Naive thymus-derived CD8-positive, alpha-beta T cell (primary cell): ENCODE measurements at regions not wholly inside any gene's neighbourhood (a gene's known extent, or its start where the extent isn't known, plus 50 kb on each side); places are given as distances from the start of the nearest gene placed in this dataset.

Source experiments
- ATAC-seq, 2 donors: fragments of 150-1000 bp; cut with Tn5 transposase in 1 of 2; sonication (Bioruptor Pico), chemical (Tn5 transposase) in 1 of 2; 1 replicate in 1 of 2; 2 replicates in 1 of 2; pipeline ENCODE4 v1.10.0; 2021; ENCODE audit warnings: mild to moderate bottlenecking in 2 of 2, moderate library complexity in 2 of 2
- POLR2A ChIA-PET: fragments of 350-600 bp; sonication (Branson Sonifier 250); formaldehyde crosslinking; loops from one replicate; lab custom pipeline; 2021; ENCODE audit warnings: antibody characterized with exemption; lab: Charles Lee
- DNase-seq, 10 donors: peaks; one replicate each; pipeline versions ENCODE4 v3.0.0 to v3.0.0-alpha.2; 2020 to 2022
- H3K27ac Mint-ChIP-seq, 10 donors: one replicate each; pipeline ENCODE4 v1.8.0; 2020 to 2022; ENCODE audit warnings: mild to moderate bottlenecking in 10 of 10, mixed read lengths in 10 of 10, moderate library complexity in 4 of 10, inconsistent platforms in 1 of 10
- H3K27me3 Mint-ChIP-seq, 5 donors: one replicate each; pipeline ENCODE4 v1.8.0; 2021 to 2022; ENCODE audit warnings: mixed read lengths in 5 of 5
- H3K36me3 Mint-ChIP-seq, 3 donors: one replicate each; pipeline ENCODE4 v1.8.0; 2020 to 2022; ENCODE audit warnings: mixed read lengths in 3 of 3, mild to moderate bottlenecking in 2 of 3, inconsistent platforms in 1 of 3
- H3K4me1 Mint-ChIP-seq, 4 donors: one replicate each; pipeline ENCODE4 v1.8.0; 2021 to 2022; ENCODE audit warnings: mixed read lengths in 4 of 4
- H3K4me3 Mint-ChIP-seq, 10 donors: one replicate each; pipeline ENCODE4 v1.8.0; 2020 to 2022; ENCODE audit warnings: mild to moderate bottlenecking in 10 of 10, mixed read lengths in 10 of 10, moderate library complexity in 6 of 10, inconsistent platforms in 1 of 10
- H3K9me3 Mint-ChIP-seq, 9 donors: one replicate each; pipeline ENCODE4 v1.8.0; 2020 to 2022; ENCODE audit warnings: mixed read lengths in 9 of 9, mild to moderate bottlenecking in 3 of 9, inconsistent platforms in 1 of 9, moderate library complexity in 1 of 9

DNA sequence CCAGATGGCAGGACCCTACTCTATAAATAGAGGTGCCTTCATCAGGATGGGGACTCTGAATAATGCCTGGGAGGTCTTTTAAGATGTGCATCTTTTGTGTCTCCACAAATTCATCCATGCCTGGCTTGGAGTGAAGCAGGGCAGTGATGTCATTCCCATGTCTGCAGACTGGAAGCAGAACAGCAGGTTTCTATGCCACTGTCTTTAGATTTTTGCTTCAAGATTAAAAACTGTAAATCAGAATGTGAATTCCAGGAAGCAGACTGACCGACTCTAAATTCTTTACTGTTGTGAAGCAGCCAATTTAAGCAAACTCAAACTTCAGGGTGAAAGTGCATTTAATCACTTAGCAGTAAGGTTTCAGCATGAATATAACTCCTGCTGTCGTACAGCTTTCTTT is 159.3 kb downstream of the SCG2 start:
- H3K27ac Mint-ChIP-seq: no peak overlapping the region
- H3K4me3 Mint-ChIP-seq: no peak overlapping the region
- ATAC-seq: no peak
- peaks cover 0 to 20% (median 4%) of the 10 kb centered on the region in 9 donors for H3K9me3 Mint-ChIP-seq
- H3K27me3 Mint-ChIP-seq: no peaks in the 10 kb centered on the region
- H3K4me1 Mint-ChIP-seq: no peaks in the 10 kb centered on the region
- no peak for DNase-seq
- H3K36me3 Mint-ChIP-seq: peaks cover 0 to 4% (median 0%) of the 10 kb centered on the region in 3 donors
- POLR2A ChIA-PET: no interaction called here

DNA sequence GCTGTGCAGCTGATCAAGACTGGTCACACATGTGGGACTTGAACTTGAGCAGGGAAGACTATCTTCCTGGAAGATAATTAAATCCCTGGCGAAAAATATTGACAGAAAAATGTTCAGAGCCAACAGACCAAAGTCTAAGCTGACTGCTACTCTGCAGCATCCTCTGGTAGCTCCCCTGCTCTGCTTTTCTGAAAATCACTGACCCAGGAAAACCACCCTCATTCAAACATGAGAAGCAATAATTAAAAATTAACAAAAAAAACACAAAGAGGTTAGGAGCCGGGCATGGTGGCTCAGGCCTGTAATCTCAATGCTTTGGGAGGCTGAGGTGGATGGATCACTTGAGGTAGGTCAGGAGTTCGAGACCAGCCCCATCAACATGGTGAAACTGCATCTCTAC is 151.9 kb downstream of the SCG2 start:
- H3K9me3 Mint-ChIP-seq: peaks cover 3 to 16% (median 10%) of the 10 kb centered on the region in 9 donors
- ATAC-seq (no peak), DNase-seq (no peak)
- no peak overlapping the region for H3K27ac Mint-ChIP-seq
- H3K4me1 Mint-ChIP-seq: no peaks in the 10 kb centered on the region
- no peak overlapping the region for H3K4me3 Mint-ChIP-seq
- POLR2A ChIA-PET: no interaction called here
- H3K27me3 Mint-ChIP-seq: peaks cover 0 to 5% (median 2%) of the 10 kb centered on the region in 5 donors
- H3K36me3 Mint-ChIP-seq: no peaks in the 10 kb centered on the region

DNA sequence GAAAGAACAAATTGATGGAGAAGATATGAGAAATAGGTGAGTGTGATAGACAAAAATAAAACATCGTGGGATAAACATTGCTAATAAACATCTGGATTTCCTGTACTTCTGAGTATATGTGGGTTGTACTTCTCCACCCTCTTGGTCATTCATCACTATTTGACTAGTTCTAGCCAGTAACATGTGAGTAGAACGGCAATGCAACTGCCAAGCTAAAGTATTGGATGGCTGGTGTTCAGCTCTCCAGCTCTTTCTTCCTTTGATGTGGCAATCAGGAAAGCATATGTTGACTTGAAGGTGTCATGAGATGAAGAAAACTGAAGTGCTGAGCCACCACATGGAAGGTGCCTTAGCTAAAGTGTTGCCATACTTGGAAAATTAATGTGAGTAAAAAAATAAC is 144.9 kb downstream of the SCG2 start:
- H3K4me1 Mint-ChIP-seq: no peaks in the 10 kb centered on the region
- DNase-seq (no peak), ATAC-seq (no peak)
- H3K36me3 Mint-ChIP-seq: no peaks in the 10 kb centered on the region
- POLR2A ChIA-PET: no interaction called here
- H3K9me3 Mint-ChIP-seq: peaks cover 0 to 10% (median 0%) of the 10 kb centered on the region in 9 donors
- H3K27ac Mint-ChIP-seq: no peak overlapping the region
- peaks cover 0 to 4% (median 2%) of the 10 kb centered on the region in 5 donors for H3K27me3 Mint-ChIP-seq
- H3K4me3 Mint-ChIP-seq: no peak overlapping the region

DNA sequence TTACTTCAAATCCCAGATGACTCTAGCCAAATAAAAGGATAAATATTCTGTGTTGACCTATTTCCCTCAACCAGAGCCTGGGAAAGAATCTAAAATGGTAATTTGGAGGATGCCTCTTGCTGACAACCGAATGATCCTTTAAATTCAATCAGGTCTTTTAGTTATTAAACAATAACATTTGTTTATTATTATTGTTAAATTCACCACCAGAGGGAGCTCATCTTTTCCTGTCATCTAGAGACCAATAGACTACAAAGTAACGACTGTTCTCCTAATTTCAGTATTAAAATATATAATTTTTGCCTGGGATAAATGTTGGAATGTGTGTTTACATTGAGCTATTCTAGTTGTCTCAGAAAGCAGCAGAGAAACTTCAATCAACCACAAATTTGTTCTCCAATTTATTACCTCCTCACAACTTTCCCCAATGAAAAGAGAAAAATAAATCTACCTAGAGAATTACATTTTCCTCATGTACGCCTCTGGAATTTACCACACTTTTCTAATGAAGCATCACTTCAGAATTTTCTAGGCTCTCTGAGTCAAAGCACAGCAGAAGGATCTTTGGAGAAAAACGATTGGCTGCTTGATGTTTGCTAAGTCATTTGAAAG is 142.7 kb downstream of the SCG2 start:
- ATAC-seq: no peak
- Mint-ChIP-seq H3K9me3 (peaks cover 0 to 11% (median 0%) of the 10 kb centered on the region in 9 donors), H3K4me3 (no peak overlapping the region), H3K27me3 (peaks cover 0 to 2% (median 0%) of the 10 kb centered on the region in 5 donors), H3K27ac (no peak overlapping the region), H3K36me3 (no peaks in the 10 kb centered on the region), H3K4me1 (no peaks in the 10 kb centered on the region)
- no peak for DNase-seq
- POLR2A ChIA-PET: no interaction called here

DNA sequence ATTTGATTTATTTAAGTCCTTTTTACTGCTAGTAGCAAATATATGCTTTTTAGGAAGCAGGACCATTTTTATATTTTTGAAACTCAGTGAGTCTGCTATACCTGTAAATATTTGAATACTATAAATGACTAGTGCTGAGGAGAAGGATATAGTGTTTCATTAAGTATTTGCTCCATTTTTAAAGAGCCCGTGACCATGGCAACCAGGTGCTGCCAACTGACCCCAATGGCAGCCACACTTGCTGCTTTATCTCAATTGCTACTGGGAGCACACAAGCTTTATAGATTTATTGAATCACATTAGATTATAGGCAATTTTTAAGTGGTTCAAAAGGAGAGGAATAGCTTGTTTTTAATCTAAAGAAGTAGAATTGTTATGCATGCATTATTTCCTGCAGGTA is 142.0 kb downstream of the SCG2 start:
- Mint-ChIP-seq H3K9me3 (peaks cover 0 to 11% (median 0%) of the 10 kb centered on the region in 9 donors), H3K27me3 (peaks cover 0 to 2% (median 0%) of the 10 kb centered on the region in 5 donors), H3K4me1 (no peaks in the 10 kb centered on the region), H3K27ac (no peak overlapping the region), H3K4me3 (no peak overlapping the region), H3K36me3 (no peaks in the 10 kb centered on the region)
- no peak for ATAC-seq
- POLR2A ChIA-PET: no interaction called here
- no peak for DNase-seq

DNA sequence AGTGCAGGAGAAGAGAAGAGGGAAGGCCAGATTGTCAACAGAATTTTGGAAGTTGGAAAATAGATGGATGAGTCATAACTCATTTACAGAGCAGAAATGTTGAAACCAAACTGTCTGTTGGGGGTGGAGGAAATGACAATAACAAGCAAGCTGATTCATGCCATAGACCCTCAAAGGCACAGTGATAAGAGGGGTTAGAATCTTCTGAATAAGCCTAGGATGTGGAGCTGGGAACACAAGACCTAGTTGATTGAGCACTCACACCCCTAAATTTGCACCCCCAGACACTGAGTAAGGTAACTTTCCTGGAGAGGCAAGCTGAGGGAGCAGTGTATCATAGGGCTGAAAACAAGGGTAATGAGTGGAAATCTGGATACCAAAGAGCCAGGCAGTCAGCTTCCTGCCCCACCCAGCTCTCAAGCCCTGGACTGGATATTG is 141.4 kb downstream of the SCG2 start:
- ATAC-seq (no peak), DNase-seq (no peak)
- Mint-ChIP-seq H3K36me3 (no peaks in the 10 kb centered on the region), H3K4me3 (no peak overlapping the region), H3K27ac (no peak overlapping the region), H3K4me1 (no peaks in the 10 kb centered on the region), H3K27me3 (peaks cover 0 to 2% (median 0%) of the 10 kb centered on the region in 5 donors), H3K9me3 (peaks cover 0 to 11% (median 0%) of the 10 kb centered on the region in 9 donors)
- POLR2A ChIA-PET: no interaction called here

DNA sequence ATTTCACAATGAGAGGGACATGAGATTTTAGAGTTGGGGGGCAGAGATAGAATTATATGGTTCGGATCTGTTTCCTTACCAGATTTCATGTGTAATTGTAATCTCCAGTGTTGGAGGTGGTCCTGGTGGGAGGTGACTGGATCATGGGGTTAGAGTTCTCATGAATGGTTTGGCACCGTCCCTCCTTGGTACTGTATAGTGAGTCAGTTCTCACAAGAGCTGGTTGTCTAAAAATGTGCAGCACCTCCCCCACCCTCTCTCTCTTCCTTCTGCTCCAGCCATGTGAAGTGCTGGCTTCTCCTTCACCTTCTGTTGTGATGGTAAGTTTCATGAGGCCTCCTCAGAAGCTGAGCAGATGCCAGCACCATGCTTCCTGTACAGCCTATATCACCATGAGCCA is 138.1 kb downstream of the SCG2 start:
- H3K9me3 Mint-ChIP-seq: peaks cover 0 to 11% (median 0%) of the 10 kb centered on the region in 9 donors
- no peak for DNase-seq
- H3K4me1 Mint-ChIP-seq: no peaks in the 10 kb centered on the region
- H3K4me3 Mint-ChIP-seq: no peak overlapping the region
- no peaks in the 10 kb centered on the region for H3K27me3 Mint-ChIP-seq
- no peak overlapping the region for H3K27ac Mint-ChIP-seq
- POLR2A ChIA-PET: no interaction called here
- no peak for ATAC-seq
- H3K36me3 Mint-ChIP-seq: no peaks in the 10 kb centered on the region

DNA sequence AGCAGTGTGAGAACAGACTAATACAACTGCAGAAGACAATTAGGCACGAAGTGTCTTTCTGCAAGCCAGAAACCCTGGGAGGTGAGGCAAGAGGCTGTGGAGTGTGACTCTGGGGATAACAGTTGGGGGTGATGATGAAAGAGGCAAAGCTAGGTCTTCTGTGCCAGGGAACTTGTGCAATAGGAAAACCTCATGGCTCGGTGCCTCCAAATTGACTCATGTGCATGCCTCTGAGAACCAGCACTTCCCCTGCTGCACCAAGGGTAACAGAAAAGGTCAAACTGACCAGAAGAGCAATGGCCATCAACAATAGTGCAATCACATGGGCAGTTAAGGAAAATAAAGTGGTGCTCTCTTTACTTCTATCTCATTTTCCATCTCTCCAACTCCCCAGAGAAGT is 136.4 kb downstream of the SCG2 start:
- POLR2A ChIA-PET: no interaction called here
- H3K36me3 Mint-ChIP-seq: no peaks in the 10 kb centered on the region

DNA sequence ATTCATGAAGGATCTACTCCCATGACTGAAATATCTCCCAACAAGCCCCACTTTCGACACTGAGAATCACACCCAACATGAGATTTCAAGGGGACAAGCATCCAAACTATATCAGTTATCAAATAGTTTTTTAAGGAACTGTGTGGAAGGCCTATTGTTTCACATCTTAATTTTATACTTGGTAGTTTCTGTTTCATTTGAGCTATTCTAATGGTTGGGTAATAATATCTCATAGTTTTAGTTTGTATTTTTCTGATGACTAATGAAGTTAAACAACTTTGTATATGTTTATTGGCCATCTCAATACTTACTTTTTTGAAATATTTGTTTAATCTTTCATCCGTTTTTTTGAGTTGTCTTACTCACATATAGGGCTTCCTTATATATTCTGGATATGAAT is 135.0 kb downstream of the SCG2 start:
- no peak for DNase-seq
- H3K36me3 Mint-ChIP-seq: no peaks in the 10 kb centered on the region
- no peak overlapping the region for H3K27ac Mint-ChIP-seq
- ATAC-seq: no peak
- POLR2A ChIA-PET: no interaction called here
- no peaks in the 10 kb centered on the region for H3K4me1 Mint-ChIP-seq
- peaks cover 0 to 4% (median 0%) of the 10 kb centered on the region in 9 donors for H3K9me3 Mint-ChIP-seq
- H3K27me3 Mint-ChIP-seq: peaks cover 0 to 3% (median 0%) of the 10 kb centered on the region in 5 donors
- no peak overlapping the region for H3K4me3 Mint-ChIP-seq

More for the DNA sequence above, 136.4 kb downstream of the SCG2 start:
- ATAC-seq (no peak), DNase-seq (no peak)
- Mint-ChIP-seq H3K27me3 (peaks cover 0 to 3% (median 0%) of the 10 kb centered on the region in 5 donors), H3K27ac (no peak overlapping the region), H3K4me1 (no peaks in the 10 kb centered on the region), H3K9me3 (peaks cover 0 to 11% (median 0%) of the 10 kb centered on the region in 9 donors), H3K4me3 (no peak overlapping the region)

DNA sequence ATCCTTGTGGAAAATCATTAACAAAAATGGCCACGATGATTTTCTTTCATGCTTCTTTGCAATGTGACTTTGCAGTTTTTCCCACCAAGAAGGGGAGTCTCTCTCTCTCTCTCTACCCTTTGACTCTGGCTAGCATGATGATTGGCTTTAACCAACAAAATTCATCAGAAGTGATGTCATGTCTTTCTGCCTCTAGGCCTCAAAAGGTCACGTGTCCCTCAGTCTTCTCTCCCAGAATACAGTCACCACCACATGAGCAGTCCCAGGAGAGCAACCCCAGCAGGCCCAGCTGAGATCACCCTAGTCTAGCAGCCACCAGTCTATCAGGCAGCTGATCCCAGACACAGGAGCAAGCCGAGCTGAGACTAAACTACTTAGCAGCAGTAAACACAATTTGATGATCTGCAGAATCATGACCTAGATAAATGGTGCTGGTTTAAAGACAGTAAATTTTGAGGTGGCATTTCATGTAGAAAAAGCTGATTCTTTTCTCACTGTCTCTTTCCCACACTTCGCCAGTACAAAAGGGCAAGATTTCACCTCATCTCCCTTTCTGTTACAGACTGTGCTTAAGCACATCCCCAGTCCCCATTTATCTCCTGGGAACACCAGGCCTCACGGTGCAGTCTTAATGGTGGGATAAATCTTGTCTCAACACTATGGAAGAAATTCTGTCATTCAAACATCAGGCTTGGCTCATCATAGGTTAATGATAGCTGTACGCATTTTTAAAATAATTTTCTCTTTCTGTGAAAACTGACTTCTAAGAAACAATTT is 132.7 kb downstream of the SCG2 start:
- Mint-ChIP-seq H3K27ac (no peak overlapping the region), H3K4me1 (no peaks in the 10 kb centered on the region), H3K36me3 (no peaks in the 10 kb centered on the region), H3K9me3 (peaks cover 0 to 9% (median 0%) of the 10 kb centered on the region in 9 donors), H3K4me3 (no peak overlapping the region), H3K27me3 (peaks cover 0 to 8% (median 3%) of the 10 kb centered on the region in 5 donors)
- ATAC-seq (no peak), DNase-seq (no peak)
- POLR2A ChIA-PET: no interaction called here

DNA sequence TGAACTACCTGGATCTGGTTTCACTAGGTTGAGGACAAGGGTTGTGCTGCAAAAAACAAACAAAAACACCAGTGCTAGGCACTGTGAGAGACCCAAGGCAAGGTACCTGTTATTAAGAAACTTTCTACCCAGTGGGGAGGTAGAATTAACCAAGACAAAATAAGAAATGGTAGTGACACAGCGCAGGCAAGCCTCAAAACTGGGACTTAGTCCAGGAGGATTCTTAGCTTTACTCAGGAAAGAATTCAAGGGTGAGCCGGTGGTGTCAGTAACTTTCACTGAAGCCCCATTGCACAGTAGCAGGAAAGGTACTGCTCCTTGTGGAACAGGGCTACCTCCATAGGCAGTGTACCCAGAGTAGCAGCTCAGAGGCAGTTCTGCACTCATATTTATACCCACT is 131.6 kb downstream of the SCG2 start:
- Mint-ChIP-seq H3K9me3 (peaks cover 0 to 9% (median 0%) of the 10 kb centered on the region in 9 donors), H3K27ac (no peak overlapping the region), H3K4me3 (no peak overlapping the region), H3K27me3 (peaks cover 0 to 11% (median 3%) of the 10 kb centered on the region in 5 donors), H3K4me1 (no peaks in the 10 kb centered on the region), H3K36me3 (no peaks in the 10 kb centered on the region)
- POLR2A ChIA-PET: no interaction called here
- DNase-seq: no peak
- ATAC-seq: no peak

DNA sequence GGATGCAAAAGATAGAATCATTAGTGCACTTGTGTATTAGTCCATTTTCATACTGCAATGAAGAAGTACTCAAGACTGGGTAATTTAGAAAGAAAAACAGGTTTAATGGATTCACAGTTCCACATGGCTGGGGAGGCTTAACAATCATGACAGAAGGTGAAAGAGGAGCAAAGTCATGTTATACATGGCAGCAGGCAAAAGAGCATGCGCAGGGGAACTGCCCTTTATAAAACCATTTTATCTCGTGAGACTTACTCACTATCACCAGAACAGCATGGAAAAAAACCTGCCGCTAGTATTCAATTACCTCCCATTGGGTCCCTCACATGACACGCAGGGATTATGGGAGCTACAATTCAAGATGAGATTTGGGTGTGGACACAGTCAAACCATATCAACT is 129.4 kb downstream of the SCG2 start:
- Mint-ChIP-seq H3K4me1 (no peaks in the 10 kb centered on the region), H3K27ac (no peak overlapping the region), H3K9me3 (peaks cover 0 to 9% (median 0%) of the 10 kb centered on the region in 9 donors), H3K27me3 (peaks cover 0 to 11% (median 6%) of the 10 kb centered on the region in 5 donors), H3K36me3 (no peaks in the 10 kb centered on the region), H3K4me3 (no peak overlapping the region)
- POLR2A ChIA-PET: no interaction called here
- ATAC-seq (no peak), DNase-seq (no peak)

DNA sequence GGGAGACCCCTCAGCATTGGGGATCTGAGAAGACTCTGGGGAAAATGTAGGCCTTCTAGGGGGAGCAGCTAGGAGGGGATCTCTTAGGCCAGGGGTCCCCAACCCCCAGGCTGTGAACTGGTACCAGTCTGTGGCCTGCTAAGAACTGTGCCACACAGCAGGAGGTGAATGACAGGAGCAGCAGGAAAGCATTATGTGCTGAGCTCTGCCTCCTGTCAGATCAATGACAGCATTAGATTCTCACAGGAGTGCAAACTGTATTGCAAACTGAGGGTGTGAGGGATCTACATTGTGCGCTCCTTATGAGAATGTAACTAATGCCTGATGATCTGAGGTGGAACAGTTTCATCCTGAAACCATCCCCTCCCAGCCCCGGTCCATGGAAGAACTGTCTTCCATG is 127.3 kb downstream of the SCG2 start:
- Mint-ChIP-seq H3K4me1 (no peaks in the 10 kb centered on the region), H3K27me3 (peaks cover 0 to 11% (median 4%) of the 10 kb centered on the region in 5 donors), H3K4me3 (no peak overlapping the region), H3K9me3 (peaks cover 0 to 9% (median 0%) of the 10 kb centered on the region in 9 donors), H3K27ac (no peak overlapping the region), H3K36me3 (no peaks in the 10 kb centered on the region)
- no peak for ATAC-seq
- DNase-seq: no peak
- POLR2A ChIA-PET: no interaction called here
